Mesenchymal stem cell (in vitro differentiated cells and primary cell): ENCODE measurements at regions not wholly inside any gene's neighbourhood (a gene's known extent, or its start where the extent isn't known, plus 50 kb on each side); places are given as distances from the start of the nearest gene placed in this dataset.

Source experiments
- DNase-seq: peaks from one replicate; pipeline ENCODE4 v3.0.0-alpha.2; 2013
- H2AFZ ChIP-seq: one replicate; pipeline ENCODE4 v1.6.1; 2013; ENCODE audit warnings: low read depth, mild to moderate bottlenecking, control low read depth, inconsistent platforms, low read length, moderate library complexity
- H2AK5ac ChIP-seq: 2 replicates; pipeline ENCODE4 v1.6.1; 2013; ENCODE audit warnings: low read length, moderate library complexity, mild to moderate bottlenecking, inconsistent platforms; ENCODE audit not compliant: severe bottlenecking
- H2BK120ac ChIP-seq: one replicate; pipeline ENCODE4 v1.6.1; 2013; ENCODE audit warnings: low read depth, mild to moderate bottlenecking, inconsistent platforms, low read length, moderate library complexity
- H2BK12ac ChIP-seq, 2 experiments: one replicate each; pipeline ENCODE4 v1.6.1; 2013; ENCODE audit warnings: inconsistent platforms in 2 of 2, low read length in 2 of 2, mild to moderate bottlenecking in 2 of 2, moderate library complexity in 2 of 2, control low read depth in 1 of 2
- H2BK15ac ChIP-seq: one replicate; pipeline ENCODE4 v1.6.1; 2013; ENCODE audit warnings: mild to moderate bottlenecking, low read depth, inconsistent platforms; ENCODE audit not compliant: poor library complexity, severe bottlenecking
- H2BK5ac ChIP-seq: 2 replicates; pipeline ENCODE4 v1.6.1; 2013; ENCODE audit warnings: low read depth, mild to moderate bottlenecking, low read length, control low read depth, inconsistent platforms; ENCODE audit not compliant: poor library complexity, severe bottlenecking
- H3K14ac ChIP-seq, 2 experiments: one replicate each; pipeline ENCODE4 v1.6.1; 2013; ENCODE audit warnings: inconsistent platforms in 2 of 2, low read length in 2 of 2, control low read depth in 1 of 2, mild to moderate bottlenecking in 1 of 2, moderate library complexity in 1 of 2
- H3K18ac ChIP-seq, 2 experiments: one replicate each; pipeline ENCODE4 v1.6.1; 2013; ENCODE audit warnings: inconsistent platforms in 2 of 2, low read length in 2 of 2, control low read depth in 1 of 2, low read depth in 1 of 2, mild to moderate bottlenecking in 1 of 2
- H3K23ac ChIP-seq, 2 experiments: one replicate each; pipeline ENCODE4 v1.6.1; 2013; ENCODE audit warnings: inconsistent platforms in 2 of 2, low read length in 2 of 2, mild to moderate bottlenecking in 2 of 2, moderate library complexity in 2 of 2, control low read depth in 1 of 2
- H3K27ac ChIP-seq: 2 replicates; pipeline ENCODE4 v1.5.1; 2013; ENCODE audit warnings: mild to moderate bottlenecking, moderate library complexity, low read length, control low read depth, inconsistent platforms; ENCODE audit not compliant: poor library complexity, severe bottlenecking
- H3K27me3 ChIP-seq, 2 experiments: 2 replicates each; pipeline versions ENCODE4 v1.6.1 to v1.7.0; 2013; ENCODE audit warnings: low read length in 2 of 2, mild to moderate bottlenecking in 2 of 2, moderate library complexity in 2 of 2, control low read depth in 1 of 2, inconsistent platforms in 1 of 2; ENCODE audit not compliant: control insufficient read depth in 1 of 2, insufficient read depth in 1 of 2
- H3K36me3 ChIP-seq, 2 experiments: 2 replicates each; pipeline versions ENCODE4 v1.6.1 to v1.7.0; 2013; ENCODE audit warnings: low read length in 2 of 2, control low read depth in 1 of 2, inconsistent platforms in 1 of 2, low read depth in 1 of 2, mild to moderate bottlenecking in 1 of 2; ENCODE audit not compliant: insufficient read depth in 2 of 2, control insufficient read depth in 1 of 2
- H3K4ac ChIP-seq, 2 experiments: one replicate each; pipeline ENCODE4 v1.6.1; 2013; ENCODE audit warnings: inconsistent platforms in 2 of 2, low read length in 2 of 2, mild to moderate bottlenecking in 2 of 2, moderate library complexity in 2 of 2, control low read depth in 1 of 2, low read depth in 1 of 2
- H3K4me1 ChIP-seq: 2 replicates; pipeline ENCODE4 v1.6.1; 2013; ENCODE audit warnings: low read depth, low read length, control low read depth; ENCODE audit not compliant: control insufficient read depth, insufficient read depth
- H3K4me2 ChIP-seq: 2 replicates; pipeline ENCODE4 v1.6.1; 2013; ENCODE audit warnings: low read length, mild to moderate bottlenecking, inconsistent platforms; ENCODE audit not compliant: poor library complexity, severe bottlenecking
- H3K4me3 ChIP-seq, 2 experiments: 2 replicates each; pipeline versions ENCODE4 v1.5.1 to v1.7.0; 2013; ENCODE audit warnings: low read length in 2 of 2, mild to moderate bottlenecking in 2 of 2, control low read depth in 1 of 2, low read depth in 1 of 2; ENCODE audit not compliant: insufficient read depth in 1 of 2
- H3K79me1 ChIP-seq: replicated peaks from 2 replicates; pipeline ENCODE4 v1.6.1; 2013; ENCODE audit warnings: mild to moderate bottlenecking, control low read depth, low read length, inconsistent platforms; ENCODE audit not compliant: poor library complexity, severe bottlenecking
- H3K9ac ChIP-seq: 2 replicates; pipeline ENCODE4 v1.7.0; 2013; ENCODE audit warnings: mild to moderate bottlenecking, low read length, moderate library complexity
- H3K9me3 ChIP-seq: 2 replicates; pipeline ENCODE4 v1.7.0; 2013; ENCODE audit warnings: mild to moderate bottlenecking, low read length; ENCODE audit not compliant: control insufficient read depth
- H4K8ac ChIP-seq: one replicate; pipeline ENCODE4 v1.6.1; 2013; ENCODE audit warnings: inconsistent platforms, mild to moderate bottlenecking, low read length, moderate library complexity
- H4K91ac ChIP-seq: one replicate; pipeline ENCODE4 v1.6.1; 2013; ENCODE audit warnings: mild to moderate bottlenecking, low read length, inconsistent platforms
- WGBS: methylation state at CpG from one replicate; pipeline ENCODE4 v1.1.7; 2013; ENCODE audit warnings: mixed read lengths; 5-methylcytosine and 5-hydroxymethylcytosine counted together

DNA sequence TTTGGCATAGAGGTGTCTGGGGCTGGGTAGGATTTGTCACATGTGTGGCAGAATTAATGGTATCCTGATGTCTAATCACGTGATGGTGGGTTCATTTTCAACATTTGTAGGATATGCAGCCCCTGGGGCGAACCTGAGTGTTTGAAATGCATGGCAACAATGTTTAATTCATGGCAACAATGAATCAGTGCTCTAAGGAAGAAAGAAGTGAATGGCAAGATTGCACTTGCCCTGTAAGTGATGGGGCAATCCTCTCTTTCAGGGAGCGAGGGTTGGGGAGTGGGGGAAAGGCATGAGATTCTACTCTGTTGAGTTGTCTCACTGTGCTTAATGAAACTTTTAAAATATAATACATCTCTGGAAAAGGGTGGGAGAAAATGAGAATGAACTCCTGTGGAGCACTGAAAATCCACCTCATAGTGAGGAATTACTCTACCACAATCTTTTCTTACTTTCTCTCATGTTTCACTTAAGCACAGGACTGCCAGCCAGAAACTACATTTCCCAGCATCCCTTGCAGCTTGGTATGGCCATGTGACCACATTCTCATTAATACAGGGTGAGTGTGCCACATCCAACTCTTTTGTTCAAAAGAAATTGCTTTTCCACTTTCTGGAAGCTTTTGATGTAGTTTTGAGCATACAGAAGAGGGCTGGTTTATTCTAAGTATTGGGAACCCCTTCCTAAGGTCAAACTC lies 64.0 kb upstream of the PGM2 start:
- Histone ChIP-seq H3K79me1 (no peaks in the 10 kb centered on the region), H3K4ac (no peak overlapping the region), H2BK120ac (no peak overlapping the region), H2AK5ac (no peak overlapping the region), H4K8ac (no peak overlapping the region), H3K23ac (no peak overlapping the region), H3K9ac (no peak overlapping the region), H3K27ac (no peak overlapping the region), H2BK12ac (no peak overlapping the region), H3K14ac (no peak overlapping the region), H2BK5ac (no peak overlapping the region), H3K18ac (no peak overlapping the region), H3K4me2 (no peak overlapping the region), H3K4me3 (no peak overlapping the region), H3K27me3 (peaks cover 0 to 4% of the 10 kb centered on the region in 2 experiments), H3K9me3 (no peaks in the 10 kb centered on the region), H3K4me1 (peaks cover 1% of the 10 kb centered on the region), H2BK15ac (no peak overlapping the region), H2AFZ (no peak overlapping the region), H3K36me3 (no peaks in the 10 kb centered on the region), H4K91ac (no peak overlapping the region)
- DNase-seq, result peak; percentile 57
- 66% methylated on average over 3 of the region's 3 CpGs for WGBS

DNA sequence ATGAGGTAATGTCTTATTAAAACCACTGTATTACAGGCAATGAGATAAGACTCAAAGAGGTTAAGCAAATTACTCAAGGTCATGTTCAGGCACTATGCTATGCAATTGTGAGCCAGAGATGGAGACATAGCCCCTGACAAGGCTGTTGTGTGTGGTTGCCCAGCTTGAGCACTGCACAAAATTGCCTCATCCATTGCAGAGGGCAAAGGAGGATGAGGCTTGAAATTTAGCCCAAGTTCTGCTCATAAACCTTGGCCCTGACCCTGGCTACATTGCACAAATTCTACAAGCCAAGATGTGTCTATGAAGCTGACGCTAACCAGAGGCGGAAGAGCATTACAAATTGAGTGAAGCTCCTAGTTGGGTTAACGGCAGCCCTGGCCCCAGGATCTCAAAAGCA lies 65.6 kb upstream of the PGM2 start:
- H2BK12ac ChIP-seq, result no peak overlapping the region
- no peak overlapping the region for H2AK5ac ChIP-seq
- H3K27me3 ChIP-seq, result peaks cover 0 to 4% of the 10 kb centered on the region in 2 experiments
- no peak overlapping the region for H3K4me3 ChIP-seq
- no peak overlapping the region for H2BK5ac ChIP-seq
- 74% methylated on average over 3 of the region's 3 CpGs for WGBS
- H3K9ac ChIP-seq, result no peak overlapping the region
- no peak overlapping the region for H2BK120ac ChIP-seq
- H3K4me2 ChIP-seq, result no peak overlapping the region
- no peaks in the 10 kb centered on the region for H3K4me1 ChIP-seq
- no peak overlapping the region for H3K23ac ChIP-seq
- no peak overlapping the region for H2BK15ac ChIP-seq
- DNase-seq, result no peak
- no peak overlapping the region for H3K27ac ChIP-seq
- no peak overlapping the region for H4K91ac ChIP-seq
- H2AFZ ChIP-seq, result no peak overlapping the region
- no peak overlapping the region for H3K18ac ChIP-seq
- H3K14ac ChIP-seq, result no peak overlapping the region
- H3K9me3 ChIP-seq, result no peaks in the 10 kb centered on the region
- no peak overlapping the region for H4K8ac ChIP-seq
- no peaks in the 10 kb centered on the region for H3K36me3 ChIP-seq
- H3K4ac ChIP-seq, result no peak overlapping the region
- H3K79me1 ChIP-seq, result no peaks in the 10 kb centered on the region

DNA sequence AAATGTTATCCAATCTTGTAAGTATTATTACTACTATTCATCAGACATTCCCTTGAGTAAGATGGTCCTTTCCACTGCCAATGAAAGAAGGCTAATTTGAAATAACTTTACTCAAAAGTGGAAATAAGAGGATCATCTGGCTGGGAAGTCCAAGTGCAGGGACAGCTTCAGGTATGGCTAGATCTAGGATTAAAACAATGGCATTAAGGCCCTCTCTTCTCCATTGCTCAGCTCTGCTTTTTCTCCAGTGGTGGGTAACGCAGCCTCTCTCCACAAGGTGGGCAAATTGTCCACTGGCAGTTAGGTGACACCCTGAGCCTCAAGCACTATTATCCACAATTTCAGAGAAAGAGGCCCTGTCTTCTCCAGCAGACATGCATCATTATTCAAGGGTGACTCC lies 66.7 kb upstream of the PGM2 start:
- WGBS, result 28% methylated on average over 1 of the region's 1 CpG
- peaks cover 0 to 11% of the 10 kb centered on the region in 2 experiments for H3K27me3 ChIP-seq
- H2BK12ac ChIP-seq, result no peak overlapping the region
- no peak overlapping the region for H3K14ac ChIP-seq
- H3K23ac ChIP-seq, result no peak overlapping the region
- no peak overlapping the region for H2BK5ac ChIP-seq
- no peak overlapping the region for H3K9ac ChIP-seq
- H3K79me1 ChIP-seq, result no peaks in the 10 kb centered on the region
- no peaks in the 10 kb centered on the region for H3K4me1 ChIP-seq
- no peak overlapping the region for H2AFZ ChIP-seq
- H3K4me3 ChIP-seq, result no peak overlapping the region
- H4K91ac ChIP-seq, result no peak overlapping the region
- no peak overlapping the region for H3K4ac ChIP-seq
- no peak overlapping the region for H2AK5ac ChIP-seq
- H3K36me3 ChIP-seq, result no peaks in the 10 kb centered on the region
- no peak overlapping the region for H3K27ac ChIP-seq
- no peak overlapping the region for H4K8ac ChIP-seq
- no peak overlapping the region for H2BK120ac ChIP-seq
- no peak overlapping the region for H3K18ac ChIP-seq
- H3K4me2 ChIP-seq, result no peak overlapping the region
- DNase-seq, result no peak
- no peaks in the 10 kb centered on the region for H3K9me3 ChIP-seq
- H2BK15ac ChIP-seq, result no peak overlapping the region

DNA sequence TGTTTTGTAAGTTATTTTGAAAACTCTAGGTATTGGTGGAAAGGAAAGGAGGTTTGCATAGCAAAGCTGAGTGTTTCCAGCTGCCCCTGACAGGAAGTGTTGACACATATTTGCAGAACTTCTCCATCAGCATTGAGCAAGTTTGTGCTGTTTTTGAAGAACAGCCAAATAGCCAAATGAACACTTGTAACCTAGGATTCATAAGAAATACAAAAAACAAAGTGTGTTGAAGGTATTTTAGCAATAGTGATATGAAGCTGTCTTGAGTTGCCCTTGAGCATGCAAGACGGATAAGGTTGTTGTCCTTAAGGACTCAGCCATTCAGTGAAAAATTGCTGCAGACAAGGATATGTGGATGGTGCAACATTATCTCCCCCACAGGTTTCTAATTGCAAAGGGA lies 68.3 kb upstream of the PGM2 start:
- no peak overlapping the region for H2BK5ac ChIP-seq
- no peak overlapping the region for H3K4ac ChIP-seq
- H2AFZ ChIP-seq, result no peak overlapping the region
- no peak overlapping the region for H2BK12ac ChIP-seq
- H3K23ac ChIP-seq, result no peak overlapping the region
- no peak overlapping the region for H2AK5ac ChIP-seq
- peaks cover 5 to 18% of the 10 kb centered on the region in 2 experiments for H3K27me3 ChIP-seq
- H3K36me3 ChIP-seq, result no peaks in the 10 kb centered on the region
- no peaks in the 10 kb centered on the region for H3K4me1 ChIP-seq
- peak; percentile 76 for DNase-seq
- H3K4me2 ChIP-seq, result no peak overlapping the region
- peak overlapping the region; percentile 33 for H3K9ac ChIP-seq
- H3K79me1 ChIP-seq, result no peaks in the 10 kb centered on the region
- H4K91ac ChIP-seq, result no peak overlapping the region
- H4K8ac ChIP-seq, result no peak overlapping the region
- no peak overlapping the region for H3K27ac ChIP-seq
- H3K4me3 ChIP-seq, result no peak overlapping the region
- no peaks in the 10 kb centered on the region for H3K9me3 ChIP-seq
- no peak overlapping the region for H2BK120ac ChIP-seq
- H2BK15ac ChIP-seq, result no peak overlapping the region
- H3K18ac ChIP-seq, result no peak overlapping the region
- 73% methylated on average over 1 of the region's 1 CpG for WGBS
- H3K14ac ChIP-seq, result no peak overlapping the region
